Naive thymus-derived CD4-positive, alpha-beta T cell (primary cell): ENCODE measurements at regions not wholly inside any gene's neighbourhood (a gene's known extent, or its start where the extent isn't known, plus 50 kb on each side); places are given as distances from the start of the nearest gene placed in this dataset.

Experiments used
- ATAC-seq: fragments of 150-1000 bp; cut with Tn5 transposase; 2 replicates; pipeline ENCODE4 v1.10.0; 2021; ENCODE audit warnings: mild to moderate bottlenecking, moderate library complexity
- CTCF ChIA-PET: fragments of 350-600 bp; sonication (Branson Sonifier 250); formaldehyde crosslinking; loops from one replicate; lab custom pipeline; 2021; ENCODE audit warnings: antibody characterized with exemption; lab: Charles Lee
- POLR2A ChIA-PET: fragments of 350-600 bp; sonication (Branson Sonifier 250); formaldehyde crosslinking; loops from one replicate; lab custom pipeline; 2021; ENCODE audit warnings: antibody characterized with exemption, inconsistent platforms; lab: Charles Lee
- DNase-seq, 9 donors: peaks; one replicate each; pipeline versions ENCODE4 v3.0.0 to v3.0.0-alpha.2; 2020 to 2022; ENCODE audit warnings: mixed read lengths in 1 of 9
- H3K27ac ChIP-seq: one replicate; pipeline ENCODE4 v1.7.0; 2013; ENCODE audit warnings: mild to moderate bottlenecking, low read depth, low read length, moderate library complexity
- H3K27me3 ChIP-seq, 2 donors: one replicate each; pipeline ENCODE4 v1.7.0; 2013; ENCODE audit warnings: low read length in 2 of 2, mild to moderate bottlenecking in 2 of 2, moderate library complexity in 2 of 2; ENCODE audit not compliant: control insufficient read depth in 2 of 2, insufficient read depth in 2 of 2
- H3K36me3 ChIP-seq, 3 experiments: 1 replicate in 2 of 3; 2 replicates in 1 of 3; pipeline ENCODE4 v1.7.0; 2013; ENCODE audit warnings: low read length in 3 of 3, mild to moderate bottlenecking in 3 of 3, moderate library complexity in 1 of 3; ENCODE audit not compliant: insufficient read depth in 3 of 3, control insufficient read depth in 2 of 3
- H3K4me1 ChIP-seq, 2 donors: one replicate each; pipeline ENCODE4 v1.7.0; 2013; ENCODE audit warnings: low read length in 2 of 2, mild to moderate bottlenecking in 2 of 2, moderate library complexity in 1 of 2; ENCODE audit not compliant: control insufficient read depth in 2 of 2, insufficient read depth in 2 of 2
- H3K4me3 ChIP-seq: 2 replicates; pipeline ENCODE4 v1.7.0; 2013; ENCODE audit warnings: mild to moderate bottlenecking, low read length
- H3K9me3 ChIP-seq, 3 experiments: 1 replicate in 2 of 3; 2 replicates in 1 of 3; pipeline ENCODE4 v1.7.0; 2013; ENCODE audit warnings: low read length in 3 of 3; ENCODE audit not compliant: control insufficient read depth in 2 of 3
- H3K27ac Mint-ChIP-seq, 9 donors: one replicate each; pipeline ENCODE4 v1.8.0; 2020 to 2022; ENCODE audit warnings: mixed read lengths in 9 of 9, mild to moderate bottlenecking in 8 of 9, moderate library complexity in 5 of 9, inconsistent platforms in 2 of 9
- H3K27me3 Mint-ChIP-seq, 5 donors: one replicate each; pipeline ENCODE4 v1.8.0; 2021 to 2022; ENCODE audit warnings: mixed read lengths in 5 of 5, mild to moderate bottlenecking in 1 of 5
- H3K36me3 Mint-ChIP-seq, 5 donors: one replicate each; pipeline ENCODE4 v1.8.0; 2020 to 2022; ENCODE audit warnings: mixed read lengths in 5 of 5, mild to moderate bottlenecking in 3 of 5, inconsistent platforms in 1 of 5
- H3K4me1 Mint-ChIP-seq, 7 donors: one replicate each; pipeline ENCODE4 v1.8.0; 2020 to 2022; ENCODE audit warnings: mixed read lengths in 7 of 7, mild to moderate bottlenecking in 3 of 7, inconsistent platforms in 1 of 7
- H3K4me3 Mint-ChIP-seq, 10 donors: one replicate each; pipeline ENCODE4 v1.8.0; 2020 to 2022; ENCODE audit warnings: mild to moderate bottlenecking in 10 of 10, mixed read lengths in 10 of 10, moderate library complexity in 6 of 10, inconsistent platforms in 2 of 10
- H3K9me3 Mint-ChIP-seq, 11 donors: one replicate each; pipeline ENCODE4 v1.8.0; 2020 to 2022; ENCODE audit warnings: mixed read lengths in 11 of 11, mild to moderate bottlenecking in 4 of 11, inconsistent platforms in 1 of 11, moderate library complexity in 1 of 11
- intact Hi-C, 2 donors: fragments of 100-400 bp; cut with micrococcal nuclease; formaldehyde crosslinking; loops; one replicate each; pipeline ENCODE4 v1.15.1; 2023

DNA sequence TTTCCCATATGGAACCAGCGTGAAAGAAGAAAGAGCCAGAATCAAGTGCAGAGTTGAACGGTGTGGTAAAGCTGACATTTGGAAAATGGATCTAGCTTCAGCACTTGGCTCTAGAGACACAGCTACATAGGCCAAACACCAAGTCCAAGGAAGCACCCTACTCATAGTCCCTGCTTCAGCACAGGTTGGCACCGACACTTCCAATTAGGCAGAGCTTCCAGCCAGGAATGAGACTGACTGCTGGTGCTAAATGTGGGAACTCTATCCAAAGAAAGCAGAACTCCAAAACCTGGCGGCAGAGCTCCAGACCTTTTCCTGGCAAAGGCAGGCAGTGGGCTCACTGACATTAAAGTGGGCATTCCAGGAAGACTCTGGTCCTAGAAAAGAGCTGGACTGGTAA is 125.4 kb upstream of the CTNNA2 start:
- Histone ChIP-seq H3K4me3 (no peak overlapping the region), H3K9me3 (no peaks in the 10 kb centered on the region), H3K27ac (no peak overlapping the region), H3K4me1 (no peaks in the 10 kb centered on the region), H3K27me3 (no peaks in the 10 kb centered on the region), H3K36me3 (no peaks in the 10 kb centered on the region)
- no peak overlapping the region for H3K4me3 Mint-ChIP-seq
- intact Hi-C loops, result no loop called here
- ChIA-PET POLR2A (no interaction called here), CTCF (no interaction called here)
- H3K27ac Mint-ChIP-seq, result no peak overlapping the region
- H3K27me3 Mint-ChIP-seq, result no peaks in the 10 kb centered on the region
- peaks cover 0 to 4% (median 0%) of the 10 kb centered on the region in 5 donors for H3K36me3 Mint-ChIP-seq
- ATAC-seq (no peak), DNase-seq (no peak)
- peaks cover 1 to 45% (median 8%) of the 10 kb centered on the region in 11 donors for H3K9me3 Mint-ChIP-seq
- H3K4me1 Mint-ChIP-seq, result no peaks in the 10 kb centered on the region

DNA sequence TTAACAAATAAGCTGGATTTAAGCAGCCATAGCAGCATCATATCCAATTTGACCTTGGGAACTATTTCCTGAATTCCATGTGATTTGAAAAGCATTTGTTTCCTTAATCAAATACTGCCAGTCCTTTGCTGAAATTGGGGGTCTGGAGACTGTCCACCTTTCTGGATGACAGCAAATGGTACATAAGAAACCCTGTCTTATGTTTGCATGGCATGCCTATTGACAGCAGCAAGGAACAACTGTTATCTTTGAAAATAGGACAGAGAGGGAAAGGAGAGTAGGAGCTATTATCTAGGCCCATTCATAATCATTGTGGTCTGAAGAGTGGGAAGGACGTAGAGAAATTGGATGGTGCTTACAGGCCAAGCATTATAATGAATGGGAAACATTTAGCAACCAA is 129.2 kb upstream of the CTNNA2 start:
- no peak overlapping the region for H3K4me3 ChIP-seq
- intact Hi-C loops, result no loop called here
- H3K9me3 Mint-ChIP-seq, result peaks cover 0 to 49% (median 10%) of the 10 kb centered on the region in 11 donors
- no peaks in the 10 kb centered on the region for H3K4me1 ChIP-seq
- POLR2A ChIA-PET, result no interaction called here
- H3K4me1 Mint-ChIP-seq, result no peaks in the 10 kb centered on the region
- H3K36me3 ChIP-seq, result no peaks in the 10 kb centered on the region
- CTCF ChIA-PET, result no interaction called here
- H3K27me3 ChIP-seq, result no peaks in the 10 kb centered on the region
- H3K27me3 Mint-ChIP-seq, result no peaks in the 10 kb centered on the region
- no peak overlapping the region for H3K4me3 Mint-ChIP-seq
- ATAC-seq (no peak), DNase-seq (no peak)
- no peak overlapping the region for H3K27ac ChIP-seq
- no peak overlapping the region for H3K27ac Mint-ChIP-seq
- H3K9me3 ChIP-seq, result no peaks in the 10 kb centered on the region
- peaks cover 0 to 4% (median 0%) of the 10 kb centered on the region in 5 donors for H3K36me3 Mint-ChIP-seq

DNA sequence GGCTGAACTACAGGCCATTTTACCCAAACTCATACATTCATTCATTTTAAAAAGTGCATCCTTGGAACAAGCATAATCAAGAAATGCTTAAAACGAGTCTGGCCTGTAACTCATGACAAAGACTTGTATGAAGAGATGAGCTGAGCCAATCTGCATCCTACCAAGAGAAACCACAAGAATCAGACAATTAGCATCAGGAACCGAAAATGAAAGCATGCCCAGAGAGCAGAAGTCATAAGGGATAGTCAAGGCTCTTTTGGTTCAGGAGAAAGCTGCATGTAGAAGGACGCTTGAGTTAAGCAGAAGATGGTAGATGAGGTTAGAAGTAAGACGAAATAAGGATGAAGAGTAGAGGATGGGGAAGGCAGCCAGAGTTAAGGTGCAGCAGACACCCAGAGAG is 137.0 kb upstream of the CTNNA2 start:
- H3K9me3 ChIP-seq, result no peaks in the 10 kb centered on the region
- Mint-ChIP-seq H3K9me3 (peaks cover 0 to 32% (median 9%) of the 10 kb centered on the region in 11 donors), H3K4me1 (peaks cover 0 to 2% (median 0%) of the 10 kb centered on the region in 7 donors), H3K36me3 (no peaks in the 10 kb centered on the region), H3K27me3 (no peaks in the 10 kb centered on the region), H3K4me3 (no peak overlapping the region), H3K27ac (no peak overlapping the region)
- ChIA-PET POLR2A (no interaction called here), CTCF (no interaction called here)
- H3K27ac ChIP-seq, result no peak overlapping the region
- no peaks in the 10 kb centered on the region for H3K36me3 ChIP-seq
- intact Hi-C loops, result no loop called here
- ATAC-seq (no peak), DNase-seq (no peak)
- H3K4me3 ChIP-seq, result no peak overlapping the region
- H3K27me3 ChIP-seq, result no peaks in the 10 kb centered on the region
- H3K4me1 ChIP-seq, result no peaks in the 10 kb centered on the region

DNA sequence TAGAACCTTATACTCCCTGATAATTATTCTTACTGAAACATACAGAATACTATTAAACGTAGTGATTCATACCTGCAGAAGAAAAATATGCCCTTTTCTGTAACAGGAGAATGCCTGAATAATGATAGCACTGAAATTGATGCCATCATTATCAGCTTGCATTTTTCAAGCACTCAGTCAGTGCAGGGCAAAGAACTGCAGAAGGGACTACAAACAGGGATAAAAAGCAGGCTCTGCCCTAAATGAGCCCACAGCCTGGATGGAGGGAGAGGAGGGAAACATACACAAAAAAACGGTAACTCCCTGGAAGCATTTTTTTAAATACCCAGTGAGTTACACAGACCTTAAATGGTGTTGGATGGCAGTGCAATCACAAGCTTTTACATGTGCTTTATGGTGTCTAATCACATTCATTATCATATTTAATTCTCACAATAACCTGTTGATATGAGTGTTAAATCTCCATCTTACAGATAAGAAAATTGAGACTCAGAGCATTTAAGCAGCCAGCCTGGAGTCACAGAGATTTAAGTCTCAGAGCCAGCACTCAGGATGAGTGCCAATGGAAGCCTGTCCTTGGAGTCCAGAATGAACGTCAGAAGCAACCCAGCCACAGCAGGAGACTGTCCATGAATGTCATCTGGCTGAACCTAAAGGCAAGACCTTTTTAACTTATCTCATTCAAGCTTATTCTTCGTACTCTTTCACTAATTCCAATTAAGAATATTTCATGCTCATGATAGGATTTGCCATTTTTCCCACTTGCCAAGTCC is 139.3 kb upstream of the CTNNA2 start:
- CTCF ChIA-PET, result no interaction called here

DNA sequence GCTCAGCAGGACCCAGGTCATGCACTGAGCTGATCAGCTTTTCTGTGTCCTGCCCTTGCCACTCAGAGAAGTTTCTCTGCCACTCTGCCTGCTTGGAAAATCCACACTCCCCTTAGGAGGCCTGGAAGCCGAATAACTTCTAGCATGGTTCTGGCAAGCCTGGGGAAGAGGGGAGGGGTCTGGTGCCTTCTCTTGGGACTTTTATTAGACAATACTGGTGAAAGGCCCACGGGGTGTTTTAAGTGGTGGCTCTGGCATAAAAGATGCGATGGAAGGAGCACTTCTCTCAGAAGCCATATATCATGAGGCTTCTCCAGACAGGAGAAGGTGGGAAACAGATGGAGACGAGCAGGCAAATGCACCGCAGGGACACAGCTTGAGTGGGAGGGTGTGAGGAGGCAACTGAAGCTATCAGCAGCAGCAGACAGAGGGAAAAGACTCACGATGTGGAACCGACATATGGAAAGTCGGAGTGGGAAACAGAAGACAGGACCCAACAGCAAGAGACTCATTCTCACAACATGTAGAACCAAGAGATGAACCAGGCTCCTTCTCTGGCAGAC is 141.8 kb upstream of the CTNNA2 start:
- no peak for DNase-seq
- no peaks in the 10 kb centered on the region for H3K36me3 ChIP-seq
- no peaks in the 10 kb centered on the region for H3K27me3 Mint-ChIP-seq
- H3K9me3 Mint-ChIP-seq, result peaks cover 2 to 29% (median 9%) of the 10 kb centered on the region in 11 donors
- CTCF ChIA-PET, result no interaction called here
- H3K27me3 ChIP-seq, result no peaks in the 10 kb centered on the region
- H3K9me3 ChIP-seq, result no peaks in the 10 kb centered on the region
- no peak overlapping the region for H3K4me3 Mint-ChIP-seq
- H3K4me1 ChIP-seq, result no peaks in the 10 kb centered on the region
- no peaks in the 10 kb centered on the region for H3K36me3 Mint-ChIP-seq
- intact Hi-C loops, result no loop called here
- no peak overlapping the region for H3K27ac ChIP-seq
- POLR2A ChIA-PET, result no interaction called here
- H3K4me1 Mint-ChIP-seq, result peaks cover 0 to 2% (median 0%) of the 10 kb centered on the region in 7 donors
- H3K27ac Mint-ChIP-seq, result no peak overlapping the region
- no peak for ATAC-seq
- H3K4me3 ChIP-seq, result no peak overlapping the region

More for the DNA sequence above, 139.3 kb upstream of the CTNNA2 start:
- no peaks in the 10 kb centered on the region for H3K9me3 ChIP-seq
- Mint-ChIP-seq H3K27ac (no peak overlapping the region), H3K36me3 (no peaks in the 10 kb centered on the region), H3K27me3 (no peaks in the 10 kb centered on the region), H3K9me3 (peaks cover 2 to 31% (median 8%) of the 10 kb centered on the region in 11 donors), H3K4me1 (peaks cover 0 to 2% (median 0%) of the 10 kb centered on the region in 7 donors), H3K4me3 (no peak overlapping the region)
- no peak overlapping the region for H3K4me3 ChIP-seq
- no peak overlapping the region for H3K27ac ChIP-seq
- H3K4me1 ChIP-seq, result no peaks in the 10 kb centered on the region
- H3K36me3 ChIP-seq, result no peaks in the 10 kb centered on the region
- POLR2A ChIA-PET, result no interaction called here
- intact Hi-C loops, result no loop called here
- H3K27me3 ChIP-seq, result no peaks in the 10 kb centered on the region
- ATAC-seq, result no peak
- no peak for DNase-seq

DNA sequence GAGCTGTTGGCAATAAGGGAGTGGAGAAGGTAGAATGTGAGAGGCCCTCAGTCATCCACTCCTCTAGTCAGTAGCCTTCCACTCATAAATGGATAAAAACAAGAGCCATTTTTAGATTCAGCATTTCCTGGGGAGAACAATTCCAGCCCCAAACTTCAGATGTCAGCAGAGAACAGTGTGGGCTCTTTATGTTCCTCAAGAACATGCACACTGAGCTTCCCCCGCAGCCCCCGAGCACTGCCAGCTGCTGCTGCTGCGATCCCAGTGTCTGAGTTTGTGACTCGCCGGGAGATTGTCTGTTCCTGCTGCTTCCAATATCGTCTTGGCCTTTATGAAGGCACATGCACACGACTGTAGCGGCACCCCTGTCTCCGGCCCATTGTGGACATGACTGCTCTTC is 143.7 kb upstream of the CTNNA2 start:
- H3K4me1 Mint-ChIP-seq, result no peaks in the 10 kb centered on the region
- intact Hi-C loops, result no loop called here
- no peaks in the 10 kb centered on the region for H3K4me1 ChIP-seq
- no peak for ATAC-seq
- no peaks in the 10 kb centered on the region for H3K27me3 Mint-ChIP-seq
- no peak overlapping the region for H3K4me3 Mint-ChIP-seq
- H3K4me3 ChIP-seq, result no peak overlapping the region
- CTCF ChIA-PET, result no interaction called here
- H3K36me3 Mint-ChIP-seq, result no peaks in the 10 kb centered on the region
- POLR2A ChIA-PET, result no interaction called here
- H3K27me3 ChIP-seq, result no peaks in the 10 kb centered on the region
- peaks cover 0 to 16% (median 5%) of the 10 kb centered on the region in 11 donors for H3K9me3 Mint-ChIP-seq
- H3K36me3 ChIP-seq, result no peaks in the 10 kb centered on the region
- DNase-seq, result no peak
- H3K27ac ChIP-seq, result no peak overlapping the region
- no peaks in the 10 kb centered on the region for H3K9me3 ChIP-seq
- H3K27ac Mint-ChIP-seq, result no peak overlapping the region

DNA sequence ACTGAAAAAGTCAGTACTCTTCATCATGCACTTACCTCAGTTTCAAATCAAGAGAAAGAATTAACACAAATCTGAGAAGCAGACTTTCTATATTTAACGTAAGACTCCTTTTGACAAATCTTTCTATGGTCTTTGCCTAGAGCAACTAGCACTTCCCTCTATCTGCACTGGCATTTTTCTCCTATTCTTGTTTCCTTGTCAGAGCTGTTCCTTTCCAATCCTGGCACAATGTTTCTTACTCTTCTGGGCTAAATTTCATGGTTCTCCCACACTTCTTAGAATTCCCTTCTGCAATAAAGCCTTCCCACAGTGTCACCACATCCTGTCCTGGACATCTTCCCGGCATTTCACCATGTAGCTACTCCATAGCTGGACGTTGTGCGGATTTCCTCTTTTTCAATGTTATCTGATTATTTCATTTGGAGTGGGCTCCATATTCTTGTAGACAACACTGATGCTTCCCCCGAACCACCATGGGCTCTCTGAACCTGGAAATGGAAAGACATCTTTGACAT is 144.7 kb upstream of the CTNNA2 start:
- intact Hi-C loops, result no loop called here
- Mint-ChIP-seq H3K9me3 (peaks cover 0 to 16% (median 5%) of the 10 kb centered on the region in 11 donors), H3K27ac (no peak overlapping the region), H3K4me1 (no peaks in the 10 kb centered on the region), H3K36me3 (no peaks in the 10 kb centered on the region), H3K27me3 (no peaks in the 10 kb centered on the region), H3K4me3 (no peak overlapping the region)
- Histone ChIP-seq H3K27ac (no peak overlapping the region), H3K27me3 (no peaks in the 10 kb centered on the region), H3K36me3 (no peaks in the 10 kb centered on the region), H3K4me1 (no peaks in the 10 kb centered on the region), H3K9me3 (no peaks in the 10 kb centered on the region), H3K4me3 (no peak overlapping the region)
- CTCF ChIA-PET, result no interaction called here
- DNase-seq (no peak), ATAC-seq (no peak)
- POLR2A ChIA-PET, result no interaction called here
